Adrenal gland (tissue), 9 donors: ENCODE measurements at regions not wholly inside any gene's neighbourhood (a gene's known extent, or its start where the extent isn't known, plus 50 kb on each side); places are given as distances from the start of the nearest gene placed in this dataset.
A peak's percentile ranks its signal among the peaks of the same experiment; 100 is the strongest.
"Not testable (repeated sequence)": the region's sequence is repeated elsewhere in the genome, so short reads cannot be mapped to it uniquely, and the experiment has no call there.

Experiments
- DNase-seq, 7 donors: peaks; one replicate each; pipeline ENCODE4 v3.0.0-alpha.2; 2019 to 2020
- H3K27ac ChIP-seq, 5 donors: fragments of 200-600 bp; sonication (generic) in 4 of 5; 1 replicate in 3 of 5; 2 replicates in 2 of 5; pipeline versions ENCODE4 v1.5.1 to v1.8.0; 2016 to 2020; ENCODE audit warnings: mild to moderate bottlenecking in 1 of 5
- H3K27me3 ChIP-seq: fragments of 200-600 bp; 2 replicates; pipeline ENCODE4 v1.8.0; 2021
- H3K36me3 ChIP-seq, 2 donors: fragments of 200-600 bp; replicated peaks in 1 of 2; 1 replicate in 1 of 2; 2 replicates in 1 of 2; pipeline versions ENCODE4 v1.5.1 to v1.8.0; 2018 to 2022
- H3K4me1 ChIP-seq, 2 donors: fragments of 200-600 bp; replicated peaks in 1 of 2; 1 replicate in 1 of 2; 2 replicates in 1 of 2; pipeline versions ENCODE4 v1.5.1 to v1.8.0; 2018 to 2021
- H3K4me3 ChIP-seq, 4 donors: fragments of 200-600 bp; sonication (generic) in 3 of 4; one replicate each; pipeline ENCODE4 v1.5.1; 2016 to 2018
- H3K9me3 ChIP-seq, 3 donors: fragments of 200-600 bp; sonication (generic) in 1 of 3; replicated peaks in 1 of 3; 1 replicate in 2 of 3; 2 replicates in 1 of 3; pipeline versions ENCODE4 v1.5.1 to v1.8.0; 2016 to 2021
- POLR2A ChIP-seq, 2 donors: fragments of 450-650 bp; IDR thresholded peaks; one replicate each; pipeline ENCODE4 v1.6.1; 2017; ENCODE audit warnings: antibody characterized with exemption in 2 of 2, mild to moderate bottlenecking in 2 of 2, moderate library complexity in 1 of 2
- WGBS, 4 donors: extraction: QIAGEN DNeasy Blood & Tissue Kit in 2 of 4; methylation state at CpG; one replicate each; pipeline versions ENCODE4 v1.1.5 to v1.1.7; 2013 to 2017; 5-methylcytosine and 5-hydroxymethylcytosine counted together
- intact Hi-C, 2 donors: fragments of 100-400 bp; cut with DNase I; formaldehyde crosslinking; loops; one replicate each; pipeline versions ENCODE4 v1.14.1 to v1.15.0; 2022 to 2023
- TF ChIP-seq, protein P1 (sequence below), 6 experiments: fragments of 450-650 bp in 4 of 6; fragments of 200-600 bp in 2 of 6; sonication (generic) in 1 of 6; IDR thresholded peaks; 1 replicate in 5 of 6; 2 replicates in 1 of 6; pipeline versions ENCODE4 v1.5.1 to v1.8.0; 2016 to 2021; ENCODE audit warnings: antibody characterized with exemption in 6 of 6, mild to moderate bottlenecking in 2 of 6, moderate library complexity in 1 of 6
- donor health status: healthy with polysubstance abuse.
- donor health status: Bipolar disorder and iron deficiency.
- donor health status: DM: yes; HTN: yes; CAD: no.
- donor health status: DM: no; HTN: no; CAD: no.
- donor health status: DM: no; HTN: no; CAD: no.

GRCh38 chr2:95670686-95671085, 78.9 kb downstream of the TRIM43 start:
- peaks cover 9 to 10% of the 10 kb centered on the region in 2 donors for H3K4me1 ChIP-seq
- peak overlapping the region in 1 of 5 donors; percentile 71 for H3K27ac ChIP-seq
- H3K9me3 ChIP-seq: no peaks in the 10 kb centered on the region
- no peak overlapping the region for H3K4me3 ChIP-seq
- DNase-seq: no peak
- 71 to 79% (median 76%) methylated on average over 2 of the region's 2 CpGs for WGBS, 4 donors
- intact Hi-C loops: no loop called here
- TF ChIP-seq, protein P1, sequence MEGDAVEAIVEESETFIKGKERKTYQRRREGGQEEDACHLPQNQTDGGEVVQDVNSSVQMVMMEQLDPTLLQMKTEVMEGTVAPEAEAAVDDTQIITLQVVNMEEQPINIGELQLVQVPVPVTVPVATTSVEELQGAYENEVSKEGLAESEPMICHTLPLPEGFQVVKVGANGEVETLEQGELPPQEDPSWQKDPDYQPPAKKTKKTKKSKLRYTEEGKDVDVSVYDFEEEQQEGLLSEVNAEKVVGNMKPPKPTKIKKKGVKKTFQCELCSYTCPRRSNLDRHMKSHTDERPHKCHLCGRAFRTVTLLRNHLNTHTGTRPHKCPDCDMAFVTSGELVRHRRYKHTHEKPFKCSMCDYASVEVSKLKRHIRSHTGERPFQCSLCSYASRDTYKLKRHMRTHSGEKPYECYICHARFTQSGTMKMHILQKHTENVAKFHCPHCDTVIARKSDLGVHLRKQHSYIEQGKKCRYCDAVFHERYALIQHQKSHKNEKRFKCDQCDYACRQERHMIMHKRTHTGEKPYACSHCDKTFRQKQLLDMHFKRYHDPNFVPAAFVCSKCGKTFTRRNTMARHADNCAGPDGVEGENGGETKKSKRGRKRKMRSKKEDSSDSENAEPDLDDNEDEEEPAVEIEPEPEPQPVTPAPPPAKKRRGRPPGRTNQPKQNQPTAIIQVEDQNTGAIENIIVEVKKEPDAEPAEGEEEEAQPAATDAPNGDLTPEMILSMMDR (IDR thresholded peaks at IDR 0.05): no peak
- no peak for TF ChIP-seq POLR2A (IDR thresholded peaks at IDR 0.05)
- H3K27me3 ChIP-seq: no peaks in the 10 kb centered on the region
- no peaks in the 10 kb centered on the region for H3K36me3 ChIP-seq

DNA sequence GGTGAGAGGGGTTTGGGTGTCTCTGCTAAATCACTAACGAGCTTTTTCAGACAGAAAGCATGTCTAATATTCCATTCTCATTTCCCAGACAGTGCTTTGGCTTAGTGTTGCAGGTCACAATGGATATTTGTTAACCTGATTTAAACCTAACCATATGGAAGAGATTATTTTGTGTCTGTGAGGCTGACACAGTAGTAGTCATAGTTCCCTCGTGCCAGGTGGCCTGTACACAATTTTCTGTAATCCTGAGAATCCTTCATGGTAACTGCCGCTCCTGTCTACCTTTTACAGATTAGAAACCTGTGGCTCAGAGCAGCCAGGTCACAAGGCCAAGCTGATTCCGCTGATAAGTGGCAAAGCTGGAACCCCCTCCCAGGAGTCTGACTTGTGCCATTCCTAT, 79.4 kb downstream of the TRIM43 start:
- intact Hi-C loops, H3K4me3 ChIP-seq, H3K27me3 ChIP-seq, H3K9me3 ChIP-seq, H3K36me3 ChIP-seq, DNase-seq, H3K27ac ChIP-seq: not testable (repeated sequence)
- 85 to 97% (median 91%) methylated on average over 4 of the region's 4 CpGs for WGBS, 4 donors
- H3K4me1 ChIP-seq: peaks cover 9 to 10% of the 10 kb centered on the region in 2 donors

DNA sequence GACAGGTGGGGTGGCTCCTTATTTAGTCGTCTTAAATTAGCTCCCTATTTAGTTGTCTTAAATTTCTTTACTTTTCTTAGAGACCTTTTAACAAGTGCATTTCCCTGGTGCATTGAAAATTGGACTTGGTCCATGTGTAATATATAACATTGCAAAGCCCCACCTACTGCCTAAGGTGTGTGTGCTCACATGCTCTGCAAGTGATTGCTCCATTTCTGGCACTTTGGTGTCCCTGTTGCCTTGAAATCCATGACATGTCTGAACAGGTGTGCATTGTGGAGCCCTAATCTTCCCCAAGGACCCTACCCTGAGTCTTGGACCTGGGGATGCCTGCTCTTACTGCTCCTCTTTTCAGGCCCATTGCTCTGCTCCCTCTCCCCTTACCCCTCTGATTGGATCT, 80.2 kb downstream of the TRIM43 start:
- H3K4me3 ChIP-seq, H3K9me3 ChIP-seq, DNase-seq, H3K27ac ChIP-seq, intact Hi-C loops, H3K36me3 ChIP-seq, H3K27me3 ChIP-seq: not testable (repeated sequence)
- 73 to 94% (median 81%) methylated on average over 1 of the region's 1 CpG for WGBS, 4 donors
- peaks cover 9 to 10% of the 10 kb centered on the region in 2 donors for H3K4me1 ChIP-seq

DNA sequence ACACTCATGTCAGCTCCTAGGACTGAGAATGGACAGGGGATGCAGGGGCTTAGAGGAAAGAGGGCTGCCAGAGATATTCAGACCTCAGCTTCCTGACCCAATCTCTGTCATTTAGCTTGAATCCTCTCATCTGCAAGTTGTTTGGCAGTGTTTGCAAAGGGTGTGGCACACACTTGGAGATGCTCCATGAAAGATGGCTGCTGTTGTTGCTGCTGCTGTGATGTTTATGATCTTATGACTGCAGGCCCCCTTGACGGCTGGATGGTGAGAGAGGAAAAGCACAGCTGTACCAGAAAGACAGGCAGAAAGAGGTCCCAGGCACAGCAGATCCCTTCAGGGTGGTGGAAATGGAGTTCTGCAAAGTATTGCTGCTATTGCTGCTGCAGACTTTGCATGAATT, 80.7 kb downstream of the TRIM43 start:
- H3K4me1 ChIP-seq: peaks cover 9 to 10% of the 10 kb centered on the region in 2 donors
- H3K36me3 ChIP-seq, H3K4me3 ChIP-seq, H3K27ac ChIP-seq, H3K27me3 ChIP-seq, DNase-seq, intact Hi-C loops, H3K9me3 ChIP-seq: not testable (repeated sequence)
- 73 to 100% (median 82%) methylated on average over 1 of the region's 1 CpG for WGBS, 4 donors

GRCh38 chr2:95674186-95674585, 82.4 kb downstream of the TRIM43 start:
- Histone ChIP-seq H3K27ac (no peak overlapping the region), H3K4me3 (no peak overlapping the region), H3K27me3 (no peaks in the 10 kb centered on the region), H3K9me3 (no peaks in the 10 kb centered on the region), H3K4me1 (peaks cover 9 to 10% of the 10 kb centered on the region in 2 donors), H3K36me3 (no peaks in the 10 kb centered on the region)
- no peak for DNase-seq
- intact Hi-C loops: no loop called here
- TF ChIP-seq, protein P1 (IDR thresholded peaks at IDR 0.05): no peak
- WGBS, 4 donors: 83 to 88% (median 84%) methylated on average over 5 of the region's 5 CpGs

DNA sequence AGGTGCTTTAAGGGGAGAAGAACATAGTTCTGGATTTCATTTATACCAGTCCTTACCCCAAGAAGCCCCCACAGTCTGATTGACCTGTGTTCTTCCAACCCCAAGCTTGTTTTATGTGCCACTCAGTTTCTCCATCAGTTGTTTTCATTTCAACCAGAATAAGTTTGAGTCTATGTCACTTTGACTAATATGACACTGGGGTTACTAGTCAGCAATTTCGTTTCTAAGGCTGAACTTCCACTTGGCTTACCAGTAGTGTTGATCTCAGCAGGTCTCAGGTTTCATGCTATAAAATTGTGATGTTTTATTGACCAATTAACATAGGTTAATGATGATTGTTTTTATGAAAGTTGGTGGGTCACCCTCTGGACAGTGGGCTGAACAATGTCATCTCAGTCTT, 84.8 kb downstream of the TRIM43 start:
- H3K4me1 ChIP-seq, H3K27me3 ChIP-seq, H3K4me3 ChIP-seq, H3K36me3 ChIP-seq, DNase-seq, intact Hi-C loops, H3K9me3 ChIP-seq, H3K27ac ChIP-seq: not testable (repeated sequence)
- 50 to 81% (median 72%) methylated on average over 1 of the region's 1 CpG for WGBS, 4 donors
